Adrenal gland (tissue), 9 donors: ENCODE measurements at regions not wholly inside any gene's neighbourhood (a gene's known extent, or its start where the extent isn't known, plus 50 kb on each side); places are given as distances from the start of the nearest gene placed in this dataset.
A peak's percentile ranks its signal among the peaks of the same experiment; 100 is the strongest.

Experiments
- DNase-seq, 7 donors: peaks; one replicate each; pipeline ENCODE4 v3.0.0-alpha.2; 2019 to 2020
- H3K27ac ChIP-seq, 5 donors: fragments of 200-600 bp; sonication (generic) in 4 of 5; 1 replicate in 3 of 5; 2 replicates in 2 of 5; pipeline versions ENCODE4 v1.5.1 to v1.8.0; 2016 to 2020; ENCODE audit warnings: mild to moderate bottlenecking in 1 of 5
- H3K27me3 ChIP-seq: fragments of 200-600 bp; 2 replicates; pipeline ENCODE4 v1.8.0; 2021
- H3K36me3 ChIP-seq, 2 donors: fragments of 200-600 bp; replicated peaks in 1 of 2; 1 replicate in 1 of 2; 2 replicates in 1 of 2; pipeline versions ENCODE4 v1.5.1 to v1.8.0; 2018 to 2022
- H3K4me1 ChIP-seq, 2 donors: fragments of 200-600 bp; replicated peaks in 1 of 2; 1 replicate in 1 of 2; 2 replicates in 1 of 2; pipeline versions ENCODE4 v1.5.1 to v1.8.0; 2018 to 2021
- H3K4me3 ChIP-seq, 4 donors: fragments of 200-600 bp; sonication (generic) in 3 of 4; one replicate each; pipeline ENCODE4 v1.5.1; 2016 to 2018
- H3K9me3 ChIP-seq, 3 donors: fragments of 200-600 bp; sonication (generic) in 1 of 3; replicated peaks in 1 of 3; 1 replicate in 2 of 3; 2 replicates in 1 of 3; pipeline versions ENCODE4 v1.5.1 to v1.8.0; 2016 to 2021
- CTCF ChIP-seq, 6 experiments: fragments of 450-650 bp in 4 of 6; fragments of 200-600 bp in 2 of 6; sonication (generic) in 1 of 6; IDR thresholded peaks; 1 replicate in 5 of 6; 2 replicates in 1 of 6; pipeline versions ENCODE4 v1.5.1 to v1.8.0; 2016 to 2021; ENCODE audit warnings: antibody characterized with exemption in 6 of 6, mild to moderate bottlenecking in 2 of 6, moderate library complexity in 1 of 6
- POLR2A ChIP-seq, 2 donors: fragments of 450-650 bp; IDR thresholded peaks; one replicate each; pipeline ENCODE4 v1.6.1; 2017; ENCODE audit warnings: antibody characterized with exemption in 2 of 2, mild to moderate bottlenecking in 2 of 2, moderate library complexity in 1 of 2
- WGBS, 4 donors: extraction: QIAGEN DNeasy Blood & Tissue Kit in 2 of 4; methylation state at CpG; one replicate each; pipeline versions ENCODE4 v1.1.5 to v1.1.7; 2013 to 2017; 5-methylcytosine and 5-hydroxymethylcytosine counted together
- intact Hi-C, 2 donors: fragments of 100-400 bp; cut with DNase I; formaldehyde crosslinking; loops; one replicate each; pipeline versions ENCODE4 v1.14.1 to v1.15.0; 2022 to 2023
- donor health status: healthy with polysubstance abuse.
- donor health status: Bipolar disorder and iron deficiency.
- donor health status: DM: yes; HTN: yes; CAD: no.
- donor health status: DM: no; HTN: no; CAD: no.
- donor health status: DM: no; HTN: no; CAD: no.

DNA sequence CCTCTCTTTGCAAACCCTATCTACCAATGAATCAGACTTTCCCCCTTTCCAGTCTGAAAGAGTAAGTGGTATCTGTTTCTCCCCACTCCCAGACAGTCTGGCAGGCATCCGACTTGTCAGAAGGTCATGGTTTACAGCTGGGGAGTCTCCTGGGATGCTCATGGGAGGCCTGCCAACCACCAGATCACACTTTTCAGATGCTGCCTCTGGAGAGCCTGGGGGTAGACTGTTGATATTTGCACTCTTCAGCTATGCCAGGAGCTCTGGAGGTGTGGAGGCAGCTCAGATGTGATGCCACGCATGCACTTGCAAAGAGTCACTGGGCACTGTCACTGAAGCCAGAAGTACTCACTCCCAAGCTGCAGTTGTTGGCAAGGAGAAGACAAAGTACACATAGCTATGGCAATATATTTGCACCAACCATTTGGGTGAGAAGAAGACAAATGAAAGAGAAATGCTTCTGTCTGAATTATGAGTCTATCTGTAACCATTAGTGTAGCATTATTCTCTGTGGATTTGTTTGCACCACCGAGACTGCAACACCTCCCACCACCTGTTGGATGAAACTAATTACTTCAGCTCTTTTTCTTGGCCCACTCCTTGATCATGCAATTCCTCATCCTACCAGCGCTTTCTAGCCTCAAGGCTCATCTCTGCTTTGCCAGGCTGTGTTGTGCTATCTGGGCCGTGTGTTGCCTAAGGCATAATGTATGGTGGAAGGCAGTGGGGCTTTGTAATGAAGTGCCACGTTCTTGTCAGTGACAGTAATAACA is 133.0 kb upstream of the SPAG17 start:
- Histone ChIP-seq H3K36me3 (no peaks in the 10 kb centered on the region), H3K9me3 (no peaks in the 10 kb centered on the region), H3K4me3 (no peak overlapping the region), H3K4me1 (no peaks in the 10 kb centered on the region), H3K27ac (no peak overlapping the region), H3K27me3 (no peaks in the 10 kb centered on the region)
- intact Hi-C loops: no loop called here
- DNase-seq: peak in 1 of 7 donors; percentile 16
- TF ChIP-seq POLR2A (IDR thresholded peaks at IDR 0.05) (no peak), CTCF (IDR thresholded peaks at IDR 0.05) (no peak)
- WGBS, 4 donors: 50 to 66% (median 62%) methylated on average over 6 of the region's 6 CpGs

GRCh38 chr1:118306851-118307250 is 121.8 kb upstream of the SPAG17 start:
- intact Hi-C loops: no loop called here
- no peaks in the 10 kb centered on the region for H3K27me3 ChIP-seq
- H3K4me1 ChIP-seq: no peaks in the 10 kb centered on the region
- no peaks in the 10 kb centered on the region for H3K36me3 ChIP-seq
- H3K27ac ChIP-seq: no peak overlapping the region
- H3K9me3 ChIP-seq: no peaks in the 10 kb centered on the region
- WGBS, 4 donors: 67 to 80% (median 75%) methylated on average over 4 of the region's 4 CpGs
- TF ChIP-seq CTCF (IDR thresholded peaks at IDR 0.05) (no peak), POLR2A (IDR thresholded peaks at IDR 0.05) (no peak)
- no peak overlapping the region for H3K4me3 ChIP-seq
- DNase-seq: no peak

- Histone ChIP-seq H3K27ac (no peak overlapping the region), H3K4me1 (no peaks in the 10 kb centered on the region), H3K27me3 (no peaks in the 10 kb centered on the region), H3K36me3 (no peaks in the 10 kb centered on the region), H3K4me3 (no peak overlapping the region), H3K9me3 (no peaks in the 10 kb centered on the region)
- no peak for DNase-seq
- 29 to 41% (median 33%) methylated on average over 4 of the region's 4 CpGs for WGBS, 4 donors
- TF ChIP-seq CTCF (IDR thresholded peaks at IDR 0.05) (peak in 2 of 6 experiments; percentile 14 to 15), POLR2A (IDR thresholded peaks at IDR 0.05) (no peak)
- intact Hi-C loops: no loop called here
Observed at GRCh38 chr1:118304722-118305359, 119.8 kb upstream of the SPAG17 start.

DNA sequence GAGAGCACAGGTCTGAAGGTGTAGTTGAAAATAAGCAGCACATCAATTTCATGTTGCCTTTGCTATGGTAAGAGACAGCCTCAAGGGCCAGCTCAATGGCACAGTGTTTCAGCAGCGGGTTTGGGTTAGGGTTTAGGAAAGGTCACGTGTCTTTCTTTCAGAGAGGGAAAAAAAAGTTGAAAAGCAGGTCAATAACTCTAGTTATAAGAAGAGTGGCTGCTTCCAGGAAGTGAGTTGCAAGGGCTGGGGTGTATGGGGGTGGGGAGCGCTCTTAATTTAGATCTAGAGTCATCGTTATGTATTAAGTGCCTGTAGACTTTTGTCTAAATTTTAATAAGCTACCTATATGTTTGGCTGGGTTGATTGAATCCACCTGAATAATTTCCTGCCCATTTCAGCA is 118.5 kb upstream of the SPAG17 start:
- 47 to 61% (median 55%) methylated on average over 4 of the region's 4 CpGs for WGBS, 4 donors

More for the DNA sequence above, 118.5 kb upstream of the SPAG17 start:
- Histone ChIP-seq H3K4me1 (no peaks in the 10 kb centered on the region), H3K36me3 (no peaks in the 10 kb centered on the region), H3K4me3 (no peak overlapping the region), H3K9me3 (no peaks in the 10 kb centered on the region), H3K27me3 (no peaks in the 10 kb centered on the region), H3K27ac (no peak overlapping the region)
- intact Hi-C loops: no loop called here
- no peak for DNase-seq
- no peak for TF ChIP-seq CTCF (IDR thresholded peaks at IDR 0.05)
- TF ChIP-seq POLR2A (IDR thresholded peaks at IDR 0.05): no peak
